H1 (cell line): ENCODE measurements at regions not wholly inside any gene's neighbourhood (a gene's known extent, or its start where the extent isn't known, plus 50 kb on each side); places are given as distances from the start of the nearest gene placed in this dataset.

Source experiments
- CTCF ChIA-PET: fragments of 300-600 bp; sonication (Branson Sonifier 250); formaldehyde crosslinking; loops from one replicate; lab custom pipeline; 2021; ENCODE audit not compliant: partially characterized antibody; lab: Charles Lee
- POLR2A ChIA-PET: fragments of 300-600 bp; sonication (Branson Sonifier 250); formaldehyde crosslinking; loops from one replicate; lab custom pipeline; 2021; ENCODE audit warnings: inconsistent platforms; ENCODE audit not compliant: partially characterized antibody; lab: Charles Lee
- DNase-seq, 2 experiments: peaks; one replicate each; pipeline versions ENCODE4 v3.0.0 to v3.0.0-alpha.2; 2010 to 2022; ENCODE audit warnings: low spot score in 2 of 2, low read depth in 1 of 2, mixed read lengths in 1 of 2
- FAIRE-seq: peaks from 2 replicates; lab custom pipeline; 2011; peaks lifted over from hg19 to GRCh38; lab: Jason Lieb, UNC
- H2AFZ ChIP-seq: 2 replicates; pipeline ENCODE4 v1.8.1; 2012; ENCODE audit warnings: low read length, inconsistent platforms
- H2AK5ac ChIP-seq: 2 replicates; pipeline ENCODE4 v1.6.1; 2013; ENCODE audit warnings: low read depth, low read length
- H2BK120ac ChIP-seq: replicated peaks from 2 replicates; pipeline ENCODE3; 2013; ENCODE audit warnings: low read depth, low read length, inconsistent platforms
- H2BK12ac ChIP-seq: 2 replicates; pipeline ENCODE4 v1.6.1; 2013; ENCODE audit warnings: low read depth, low read length
- H2BK15ac ChIP-seq: 2 replicates; pipeline ENCODE4 v1.6.1; 2013; ENCODE audit warnings: low read length
- H2BK20ac ChIP-seq: 2 replicates; pipeline ENCODE4 v1.6.1; 2013; ENCODE audit warnings: low read length
- H2BK5ac ChIP-seq: 2 replicates; pipeline ENCODE4 v1.6.1; 2013; ENCODE audit warnings: low read depth, low read length
- H3K14ac ChIP-seq: 2 replicates; pipeline ENCODE4 v1.6.1; 2013; ENCODE audit warnings: inconsistent platforms; ENCODE audit not compliant: insufficient read length
- H3K18ac ChIP-seq: 2 replicates; pipeline ENCODE4 v1.6.1; 2013; ENCODE audit warnings: low read length; ENCODE audit errors: extremely low read depth
- H3K23ac ChIP-seq: 2 replicates; pipeline ENCODE4 v1.6.1; 2013; ENCODE audit warnings: inconsistent platforms; ENCODE audit not compliant: insufficient read length
- H3K23me2 ChIP-seq: 2 replicates; pipeline ENCODE4 v1.6.1; 2013; ENCODE audit warnings: low read depth, low read length
- H3K27ac ChIP-seq: 2 replicates; pipeline ENCODE4 v1.6.1; 2011; ENCODE audit warnings: low read depth, low read length, inconsistent platforms
- H3K27me3 ChIP-seq, 4 experiments: replicated peaks in 1 of 4; 1 replicate in 1 of 4; 2 replicates in 3 of 4; pipeline versions ENCODE4 v1.6.1 to v1.8.1; 2011 to 2013; ENCODE audit warnings: low read length in 3 of 4, mild to moderate bottlenecking in 3 of 4, inconsistent platforms in 2 of 4, mixed read lengths in 2 of 4, moderate library complexity in 1 of 4; ENCODE audit not compliant: control insufficient read depth in 3 of 4, insufficient read depth in 3 of 4; ENCODE audit errors: extremely low read depth in 1 of 4
- H3K36me3 ChIP-seq, 4 experiments: 2 replicates each; pipeline versions ENCODE4 v1.6.1 to v1.8.1; 2011 to 2013; ENCODE audit warnings: mild to moderate bottlenecking in 4 of 4, low read length in 3 of 4, moderate library complexity in 2 of 4, control low read depth in 1 of 4, inconsistent platforms in 1 of 4; ENCODE audit not compliant: insufficient read depth in 4 of 4, control insufficient read depth in 2 of 4
- H3K4ac ChIP-seq: replicated peaks from 2 replicates; pipeline ENCODE3; 2013; ENCODE audit warnings: low read length, low read depth, mixed read lengths, inconsistent platforms; ENCODE audit not compliant: insufficient read length
- H3K4me1 ChIP-seq, 4 experiments: replicated peaks in 1 of 4; 1 replicate in 1 of 4; 2 replicates in 3 of 4; pipeline versions ENCODE4 v1.6.1 to v1.8.1; 2011 to 2013; ENCODE audit warnings: low read length in 3 of 4, inconsistent platforms in 2 of 4, mixed read lengths in 1 of 4; ENCODE audit not compliant: insufficient read depth in 4 of 4, control insufficient read depth in 3 of 4
- H3K4me2 ChIP-seq, 2 experiments: 2 replicates each; pipeline versions ENCODE4 v1.6.1 to v1.8.1; 2011 to 2013; ENCODE audit warnings: low read depth in 2 of 2, low read length in 2 of 2, control low read depth in 1 of 2, inconsistent platforms in 1 of 2, mild to moderate bottlenecking in 1 of 2; ENCODE audit not compliant: insufficient read depth in 1 of 2
- H3K4me3 ChIP-seq, 4 experiments: fragments of 200-600, 300-600 bp in 1 of 4; sonication (generic), shearing (Covaris generic), sonication (Bioruptor Twin) in 1 of 4; 2 replicates each; pipeline versions ENCODE4 v1.5.1 to v1.8.1; 2011 to 2016; ENCODE audit warnings: low read length in 4 of 4, low read depth in 3 of 4, control low read depth in 2 of 4, inconsistent platforms in 2 of 4, mild to moderate bottlenecking in 2 of 4, mixed read lengths in 1 of 4, moderate library complexity in 1 of 4; ENCODE audit not compliant: insufficient read depth in 2 of 4; ENCODE audit errors: extremely low read depth in 1 of 4
- H3K56ac ChIP-seq: replicated peaks from 2 replicates; pipeline ENCODE3; 2013; ENCODE audit warnings: low read depth, mild to moderate bottlenecking, mixed read lengths, low read length, inconsistent platforms; ENCODE audit not compliant: insufficient read length
- H3K79me1 ChIP-seq: 2 replicates; pipeline ENCODE4 v1.6.1; 2013; ENCODE audit warnings: low read depth, low read length, control low read depth
- H3K79me2 ChIP-seq, 2 experiments: 2 replicates each; pipeline versions ENCODE4 v1.6.1 to v1.8.1; 2012 to 2013; ENCODE audit warnings: low read length in 2 of 2, mild to moderate bottlenecking in 2 of 2, inconsistent platforms in 1 of 2; ENCODE audit not compliant: insufficient read depth in 2 of 2, control insufficient read depth in 1 of 2
- H3K9ac ChIP-seq, 4 experiments: replicated peaks in 1 of 4; 1 replicate in 1 of 4; 2 replicates in 3 of 4; pipeline versions ENCODE4 v1.6.1 to v1.8.1; 2011 to 2013; ENCODE audit warnings: low read depth in 3 of 4, low read length in 3 of 4, control low read depth in 2 of 4, mild to moderate bottlenecking in 2 of 4, moderate library complexity in 2 of 4, inconsistent platforms in 1 of 4; ENCODE audit errors: extremely low read depth in 1 of 4
- H3K9me3 ChIP-seq, 2 experiments: 2 replicates each; pipeline versions ENCODE4 v1.6.1 to v1.8.1; 2012 to 2013; ENCODE audit warnings: mild to moderate bottlenecking in 2 of 2, moderate library complexity in 2 of 2, control low read depth in 1 of 2, inconsistent platforms in 1 of 2, low read depth in 1 of 2, low read length in 1 of 2, mixed read lengths in 1 of 2; ENCODE audit not compliant: insufficient read depth in 2 of 2
- H4K20me1 ChIP-seq, 2 experiments: replicated peaks in 1 of 2; 2 replicates each; pipeline versions ENCODE3 to v1.8.1; 2011 to 2013; ENCODE audit warnings: inconsistent platforms in 2 of 2, low read length in 2 of 2, mild to moderate bottlenecking in 1 of 2; ENCODE audit not compliant: insufficient read depth in 2 of 2, control insufficient read depth in 1 of 2
- H4K5ac ChIP-seq: 2 replicates; pipeline ENCODE4 v1.6.1; 2013; ENCODE audit warnings: low read length, low read depth, mixed read lengths, inconsistent platforms; ENCODE audit not compliant: insufficient read length
- H4K8ac ChIP-seq: 2 replicates; pipeline ENCODE4 v1.8.0; 2013; ENCODE audit warnings: mild to moderate bottlenecking, moderate library complexity, low read length, inconsistent platforms; ENCODE audit not compliant: insufficient read depth; ENCODE audit errors: extremely low read depth
- H4K91ac ChIP-seq: replicated peaks from 2 replicates; pipeline ENCODE3; 2013; ENCODE audit warnings: low read length, mixed read lengths, inconsistent platforms; ENCODE audit not compliant: insufficient read length
- ASH2L ChIP-seq: fragments of 200-600, 300-600 bp; sonication (generic); IDR thresholded peaks from one replicate; pipeline ENCODE4 v1.7.1; 2017; ENCODE audit warnings: low read length
- BCL11A ChIP-seq, 2 experiments: IDR thresholded peaks; one replicate each; pipeline ENCODE4 v1.6.1; 2011; ENCODE audit warnings: low read depth in 2 of 2, low read length in 2 of 2, mild to moderate bottlenecking in 2 of 2
- BRCA1 ChIP-seq: IDR thresholded peaks from 2 replicates; pipeline ENCODE4 v1.6.1; 2012; ENCODE audit warnings: low read depth, low read length, improper control_type of control experiment
- RXRA ChIP-seq: IDR thresholded peaks from 2 replicates; pipeline ENCODE4 v1.6.1; 2011; ENCODE audit warnings: low read depth, mild to moderate bottlenecking, low read length, moderate library complexity; ENCODE audit not compliant: insufficient read depth
- USF2 ChIP-seq: IDR thresholded peaks from 2 replicates; pipeline ENCODE4 v1.6.1; 2011; ENCODE audit warnings: low read length, improper control_type of control experiment
- WGBS, 2 experiments: shearing (Covaris generic) in 1 of 2; methylation state at CpG; one replicate each; pipeline versions ENCODE4 v1.1.6 to v1.1.7; 2013 to 2015; ENCODE audit warnings: low lambda C conversion rate in 2 of 2, mixed read lengths in 2 of 2, inconsistent platforms in 1 of 2, low coverage in 1 of 2, missing lambda C conversion rate in 1 of 2; ENCODE audit not compliant: insufficient replicate concordance in 2 of 2, insufficient coverage in 1 of 2, insufficient read length in 1 of 2; ENCODE audit errors: extremely low coverage in 1 of 2, missing lambda C conversion rate in 1 of 2; 5-methylcytosine and 5-hydroxymethylcytosine counted together

- CTCF ChIA-PET: interaction anchor here (0.6 to 2.8 kb wide), 8 partner anchors 11 to 1987 kb away, joined by 3 to 17 read pairs (median 4); no protein-coding TSS in a partner anchor
These were observed 1300.8 kb upstream of the TENM3 start for GRCh38 chr4:180942367-180942916.

More at GRCh38 chr4:180942367-180942916, 1300.8 kb upstream of the TENM3 start:
- Histone ChIP-seq H2BK20ac (no peak overlapping the region), H3K14ac (no peak overlapping the region), H3K4me3 (no peak overlapping the region), H2BK5ac (no peak overlapping the region), H2AK5ac (no peak overlapping the region), H3K79me2 (no peaks in the 10 kb centered on the region), H2BK12ac (no peak overlapping the region), H3K27me3 (no peaks in the 10 kb centered on the region), H3K9me3 (no peaks in the 10 kb centered on the region), H4K91ac (no peak overlapping the region), H3K36me3 (no peaks in the 10 kb centered on the region), H3K23ac (no peak overlapping the region), H2AFZ (no peak overlapping the region), H3K9ac (no peak overlapping the region), H4K20me1 (no peaks in the 10 kb centered on the region), H3K18ac (no peak overlapping the region), H3K56ac (no peak overlapping the region), H3K4me2 (no peak overlapping the region), H2BK15ac (no peak overlapping the region)
- POLR2A ChIA-PET: no interaction called here
- FAIRE-seq: no peak
- DNase-seq: no peak
- WGBS, 2 experiments: 91% methylated on average over 5 of the region's 5 CpGs; no CpG with 5 or more reads in 1 of the 2 experiments
- TF ChIP-seq ASH2L (no peak), BCL11A (IDR thresholded peaks at IDR 0.05; ENCODE audit: low read depth in 2 of 2, low read length in 2 of 2) (no peak), BRCA1 (no peak), USF2 (no peak), RXRA (no peak)
- TF ChIP-seq, all 59 proteins: peak for 0
- no peaks in the 10 kb centered on the region for H3K79me1 ChIP-seq
- no peak overlapping the region for H3K27ac ChIP-seq
- H2BK120ac ChIP-seq: no peak overlapping the region
- H4K5ac ChIP-seq: no peak overlapping the region
- no peak overlapping the region for H3K4ac ChIP-seq
- H4K8ac ChIP-seq: no peak overlapping the region
- H3K4me1 ChIP-seq: no peaks in the 10 kb centered on the region
- 0 out of 2 replicates have a peak, but pooled peaks cover 1% of the 10 kb centered on the region for H3K23me2 ChIP-seq
